Osteoblast (primary cell): ENCODE measurements at regions not wholly inside any gene's neighbourhood (a gene's known extent, or its start where the extent isn't known, plus 50 kb on each side); places are given as distances from the start of the nearest gene placed in this dataset.
A peak's percentile ranks its signal among the peaks of the same experiment; 100 is the strongest.

Source experiments
- DNase-seq: peaks from one replicate; pipeline ENCODE4 v3.0.0; 2011; ENCODE audit warnings: low spot score, mixed read lengths; ENCODE audit not compliant: insufficient read length; ENCODE audit errors: missing footprints
- H2AFZ ChIP-seq: 2 replicates; pipeline ENCODE4 v1.6.0; 2011; ENCODE audit warnings: mild to moderate bottlenecking, low read length
- H3K27ac ChIP-seq: 2 replicates; pipeline ENCODE4 v1.5.1; 2011; ENCODE audit warnings: mild to moderate bottlenecking, low read depth, low read length, moderate library complexity
- H3K27me3 ChIP-seq: 2 replicates; pipeline ENCODE4 v1.6.0; 2012; ENCODE audit warnings: mild to moderate bottlenecking, control low read depth, inconsistent platforms, low read length, moderate library complexity; ENCODE audit not compliant: insufficient read depth
- H3K36me3 ChIP-seq: 2 replicates; pipeline ENCODE4 v1.5.1; 2011; ENCODE audit warnings: mild to moderate bottlenecking, low read length, control low read depth, moderate library complexity; ENCODE audit not compliant: insufficient read depth
- H3K4me1 ChIP-seq: 2 replicates; pipeline ENCODE4 v1.5.1; 2011; ENCODE audit warnings: mild to moderate bottlenecking, low read length, control low read depth, moderate library complexity; ENCODE audit not compliant: insufficient read depth
- H3K4me2 ChIP-seq: 2 replicates; pipeline ENCODE4 v1.6.0; 2011; ENCODE audit warnings: mild to moderate bottlenecking, low read length; ENCODE audit not compliant: insufficient read depth
- H3K4me3 ChIP-seq: fragments of 200-600 bp; sonication (generic); 3 replicates; pipeline ENCODE4 v1.5.1; 2012; ENCODE audit warnings: mild to moderate bottlenecking, low read length, inconsistent platforms; ENCODE audit not compliant: insufficient read depth
- H3K79me2 ChIP-seq: 2 replicates; pipeline ENCODE4 v1.6.0; 2012; ENCODE audit warnings: mild to moderate bottlenecking, low read length, control low read depth, inconsistent platforms; ENCODE audit not compliant: insufficient read depth
- H3K9me3 ChIP-seq: 2 replicates; pipeline ENCODE4 v1.5.1; 2011; ENCODE audit warnings: low read depth, low read length, control low read depth
- H4K20me1 ChIP-seq: 2 replicates; pipeline ENCODE4 v1.6.0; 2012; ENCODE audit warnings: mild to moderate bottlenecking, low read length, control low read depth; ENCODE audit not compliant: insufficient read depth
- TF ChIP-seq, protein P1 (sequence below): IDR thresholded peaks from 2 replicates; pipeline ENCODE4 v1.5.1; 2011; ENCODE audit warnings: mild to moderate bottlenecking, low read depth, low read length, moderate library complexity; ENCODE audit errors: extremely low read depth

DNA sequence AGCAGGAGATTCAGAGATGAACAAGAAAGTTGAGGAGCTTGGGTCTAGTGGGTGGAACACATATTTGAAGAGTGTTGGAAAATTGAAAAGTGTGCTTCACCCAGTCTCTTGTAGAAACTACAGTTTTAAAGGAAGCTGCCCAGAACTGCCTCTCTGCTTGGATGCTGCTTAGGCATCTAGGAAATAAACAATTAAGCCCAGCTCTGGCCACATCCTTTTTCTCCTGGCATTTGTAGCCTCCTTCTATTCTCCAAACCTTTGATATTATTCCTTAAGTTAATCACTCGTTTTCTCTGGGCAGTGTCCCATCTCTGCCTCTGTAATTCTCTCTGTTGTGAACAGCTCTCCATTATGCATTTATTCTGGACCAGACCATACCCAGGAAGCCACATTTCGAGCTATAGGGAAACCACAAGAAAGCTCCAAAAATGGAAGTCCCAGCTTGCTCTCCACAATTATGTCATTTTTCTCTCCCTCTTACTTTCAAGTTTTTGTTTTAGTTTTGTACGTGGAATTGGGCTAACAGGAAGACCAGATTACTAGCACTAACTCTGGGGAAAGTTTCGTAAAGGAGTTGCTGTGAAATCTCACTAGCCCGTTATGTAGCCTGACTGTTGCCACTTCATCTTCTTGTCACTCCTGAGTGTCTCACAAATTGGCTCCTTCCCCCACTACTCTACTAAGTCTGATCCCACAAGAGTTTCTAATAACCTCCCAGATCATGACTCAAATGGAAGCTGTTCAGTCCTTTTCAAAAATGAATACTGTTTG lies 102.2 kb downstream of the NTMT2 start:
- peak overlapping the region; percentile 36 for H3K4me3 ChIP-seq
- H3K27me3 ChIP-seq, result no peaks in the 10 kb centered on the region
- no peaks in the 10 kb centered on the region for H3K79me2 ChIP-seq
- no peaks in the 10 kb centered on the region for H4K20me1 ChIP-seq
- no peaks in the 10 kb centered on the region for H3K36me3 ChIP-seq
- H3K9me3 ChIP-seq, result no peaks in the 10 kb centered on the region
- H3K4me2 ChIP-seq, result peak overlapping the region; percentile 74
- H3K4me1 ChIP-seq, result no peaks in the 10 kb centered on the region
- peak overlapping the region; percentile 32 for H3K27ac ChIP-seq
- peak; percentile 69 for DNase-seq
- H2AFZ ChIP-seq, result peak overlapping the region; percentile 88
- TF ChIP-seq, protein P1, sequence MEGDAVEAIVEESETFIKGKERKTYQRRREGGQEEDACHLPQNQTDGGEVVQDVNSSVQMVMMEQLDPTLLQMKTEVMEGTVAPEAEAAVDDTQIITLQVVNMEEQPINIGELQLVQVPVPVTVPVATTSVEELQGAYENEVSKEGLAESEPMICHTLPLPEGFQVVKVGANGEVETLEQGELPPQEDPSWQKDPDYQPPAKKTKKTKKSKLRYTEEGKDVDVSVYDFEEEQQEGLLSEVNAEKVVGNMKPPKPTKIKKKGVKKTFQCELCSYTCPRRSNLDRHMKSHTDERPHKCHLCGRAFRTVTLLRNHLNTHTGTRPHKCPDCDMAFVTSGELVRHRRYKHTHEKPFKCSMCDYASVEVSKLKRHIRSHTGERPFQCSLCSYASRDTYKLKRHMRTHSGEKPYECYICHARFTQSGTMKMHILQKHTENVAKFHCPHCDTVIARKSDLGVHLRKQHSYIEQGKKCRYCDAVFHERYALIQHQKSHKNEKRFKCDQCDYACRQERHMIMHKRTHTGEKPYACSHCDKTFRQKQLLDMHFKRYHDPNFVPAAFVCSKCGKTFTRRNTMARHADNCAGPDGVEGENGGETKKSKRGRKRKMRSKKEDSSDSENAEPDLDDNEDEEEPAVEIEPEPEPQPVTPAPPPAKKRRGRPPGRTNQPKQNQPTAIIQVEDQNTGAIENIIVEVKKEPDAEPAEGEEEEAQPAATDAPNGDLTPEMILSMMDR, result no peak

DNA sequence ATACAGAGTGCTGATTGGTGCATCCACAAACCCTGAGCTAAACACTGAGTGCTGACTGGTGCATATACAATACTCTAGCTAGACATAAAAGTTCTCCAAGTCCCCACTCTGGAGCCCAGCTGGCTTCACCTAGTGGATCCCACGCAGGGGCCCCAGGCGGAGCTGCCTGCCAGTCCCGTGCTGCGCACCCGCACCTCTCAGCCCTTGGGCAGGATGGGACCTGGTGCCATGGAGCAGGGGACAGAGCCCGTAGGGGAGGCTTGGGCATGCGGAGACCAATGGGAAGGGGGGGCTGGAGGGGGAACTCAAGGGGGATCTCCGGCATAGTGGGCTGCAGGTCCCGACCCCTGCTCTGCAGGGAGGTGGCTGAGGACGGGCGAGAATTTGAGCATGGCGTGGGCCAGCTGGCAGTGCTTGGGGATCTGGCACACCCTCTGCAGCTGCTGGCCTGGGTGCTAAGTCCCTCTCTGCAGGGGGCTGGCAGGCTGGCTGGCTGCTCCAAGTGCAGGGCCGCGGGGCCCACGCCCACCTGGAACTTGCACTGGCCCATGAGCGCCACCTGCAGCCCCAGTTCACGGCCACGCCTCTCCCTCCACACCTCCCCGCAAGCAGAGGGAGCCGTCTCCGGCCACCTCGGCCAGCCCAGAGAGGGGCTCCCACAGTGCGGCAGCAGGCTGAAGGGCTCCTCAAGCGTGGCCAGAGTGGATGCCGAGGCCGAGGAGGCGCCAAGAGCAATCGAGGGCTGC lies 104.9 kb downstream of the NTMT2 start:
- H3K27me3 ChIP-seq, result no peaks in the 10 kb centered on the region

DNA sequence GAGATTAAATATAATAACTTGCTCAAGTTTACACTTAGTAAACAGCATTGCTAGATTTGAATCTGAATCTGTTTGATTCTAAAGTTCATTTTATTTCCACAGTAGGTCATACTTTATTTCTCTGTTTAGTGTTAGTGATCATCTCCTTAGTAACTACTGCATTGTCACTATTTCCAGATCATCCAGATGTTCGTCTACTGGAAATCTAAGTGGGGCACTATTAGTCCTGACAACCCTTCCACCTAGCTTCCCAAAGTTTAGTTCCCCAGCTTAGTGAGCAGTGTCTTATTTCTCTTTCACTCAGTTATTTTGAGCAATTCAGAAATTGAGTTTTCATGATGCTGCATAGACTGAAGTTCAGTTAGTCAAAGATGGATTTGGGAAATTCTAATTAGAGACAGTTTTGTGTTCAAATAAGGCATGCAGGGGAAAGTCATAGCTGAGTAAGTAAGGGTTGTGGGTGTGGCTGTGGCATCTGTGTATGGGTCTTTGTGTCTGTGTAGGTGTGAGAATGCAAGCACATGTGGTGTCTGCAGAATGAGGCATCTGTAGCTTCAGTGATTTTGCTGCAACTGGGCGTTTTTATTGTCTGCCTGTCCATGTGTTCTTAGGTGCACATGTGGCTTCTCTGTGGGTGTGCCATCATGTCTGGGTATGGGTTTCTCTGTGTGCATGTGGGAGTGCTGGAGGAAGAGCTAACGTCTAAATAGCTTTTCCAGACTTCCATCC lies 107.3 kb downstream of the NTMT2 start:
- no peaks in the 10 kb centered on the region for H4K20me1 ChIP-seq
- no peak for DNase-seq
- no peaks in the 10 kb centered on the region for H3K27me3 ChIP-seq
- H2AFZ ChIP-seq, result no peak overlapping the region
- no peaks in the 10 kb centered on the region for H3K79me2 ChIP-seq
- H3K4me2 ChIP-seq, result no peak overlapping the region
- TF ChIP-seq, protein P1, result no peak
- H3K9me3 ChIP-seq, result no peaks in the 10 kb centered on the region
- H3K4me1 ChIP-seq, result no peaks in the 10 kb centered on the region
- no peak overlapping the region for H3K4me3 ChIP-seq
- no peaks in the 10 kb centered on the region for H3K36me3 ChIP-seq
- no peak overlapping the region for H3K27ac ChIP-seq

More for the DNA sequence above, 104.9 kb downstream of the NTMT2 start:
- DNase-seq, result no peak
- no peaks in the 10 kb centered on the region for H3K9me3 ChIP-seq
- no peaks in the 10 kb centered on the region for H4K20me1 ChIP-seq
- no peaks in the 10 kb centered on the region for H3K36me3 ChIP-seq
- no peak overlapping the region for H2AFZ ChIP-seq
- TF ChIP-seq, protein P1, result no peak
- no peak overlapping the region for H3K27ac ChIP-seq
- no peaks in the 10 kb centered on the region for H3K4me1 ChIP-seq
- no peak overlapping the region for H3K4me2 ChIP-seq
- H3K79me2 ChIP-seq, result no peaks in the 10 kb centered on the region
- no peak overlapping the region for H3K4me3 ChIP-seq
